AG09319 (cell line): ENCODE measurements at regions not wholly inside any gene's neighbourhood (a gene's known extent, or its start where the extent isn't known, plus 50 kb on each side); places are given as distances from the start of the nearest gene placed in this dataset.
"Not testable (repeated sequence)": the region's sequence is repeated elsewhere in the genome, so short reads cannot be mapped to it uniquely, and the experiment has no call there.

ENCODE experiments used
- DNase-seq: peaks from one replicate; pipeline ENCODE4 v3.0.0-alpha.2; 2010; ENCODE audit warnings: low read depth; ENCODE audit errors: extremely low read depth
- TF ChIP-seq, protein P1 (sequence below): IDR thresholded peaks from 2 replicates; pipeline ENCODE4 v1.5.1; 2011; ENCODE audit warnings: low read depth, mild to moderate bottlenecking, inconsistent platforms, low read length, moderate library complexity

DNA sequence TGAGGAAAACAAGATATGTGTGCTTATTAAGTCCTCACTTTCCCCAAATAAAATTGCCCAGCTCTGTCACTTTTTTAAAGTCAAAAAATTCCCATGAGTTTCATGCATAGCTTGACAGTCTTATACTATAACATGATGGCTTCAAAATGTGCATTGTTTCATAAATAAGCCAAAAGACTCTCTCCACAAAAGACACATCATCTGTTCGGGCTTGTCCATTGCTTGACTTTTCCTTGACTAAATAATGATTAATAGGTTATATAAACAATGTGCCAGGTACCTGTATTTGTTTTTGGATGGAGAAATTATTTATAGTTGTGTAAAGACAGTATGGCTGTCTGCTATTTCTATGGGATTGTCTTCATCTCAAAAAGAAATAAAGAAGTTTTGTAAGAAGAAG lies 329.2 kb upstream of the KLF3 start:
- TF ChIP-seq, protein P1, sequence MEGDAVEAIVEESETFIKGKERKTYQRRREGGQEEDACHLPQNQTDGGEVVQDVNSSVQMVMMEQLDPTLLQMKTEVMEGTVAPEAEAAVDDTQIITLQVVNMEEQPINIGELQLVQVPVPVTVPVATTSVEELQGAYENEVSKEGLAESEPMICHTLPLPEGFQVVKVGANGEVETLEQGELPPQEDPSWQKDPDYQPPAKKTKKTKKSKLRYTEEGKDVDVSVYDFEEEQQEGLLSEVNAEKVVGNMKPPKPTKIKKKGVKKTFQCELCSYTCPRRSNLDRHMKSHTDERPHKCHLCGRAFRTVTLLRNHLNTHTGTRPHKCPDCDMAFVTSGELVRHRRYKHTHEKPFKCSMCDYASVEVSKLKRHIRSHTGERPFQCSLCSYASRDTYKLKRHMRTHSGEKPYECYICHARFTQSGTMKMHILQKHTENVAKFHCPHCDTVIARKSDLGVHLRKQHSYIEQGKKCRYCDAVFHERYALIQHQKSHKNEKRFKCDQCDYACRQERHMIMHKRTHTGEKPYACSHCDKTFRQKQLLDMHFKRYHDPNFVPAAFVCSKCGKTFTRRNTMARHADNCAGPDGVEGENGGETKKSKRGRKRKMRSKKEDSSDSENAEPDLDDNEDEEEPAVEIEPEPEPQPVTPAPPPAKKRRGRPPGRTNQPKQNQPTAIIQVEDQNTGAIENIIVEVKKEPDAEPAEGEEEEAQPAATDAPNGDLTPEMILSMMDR = no peak
- no peak for DNase-seq

DNA sequence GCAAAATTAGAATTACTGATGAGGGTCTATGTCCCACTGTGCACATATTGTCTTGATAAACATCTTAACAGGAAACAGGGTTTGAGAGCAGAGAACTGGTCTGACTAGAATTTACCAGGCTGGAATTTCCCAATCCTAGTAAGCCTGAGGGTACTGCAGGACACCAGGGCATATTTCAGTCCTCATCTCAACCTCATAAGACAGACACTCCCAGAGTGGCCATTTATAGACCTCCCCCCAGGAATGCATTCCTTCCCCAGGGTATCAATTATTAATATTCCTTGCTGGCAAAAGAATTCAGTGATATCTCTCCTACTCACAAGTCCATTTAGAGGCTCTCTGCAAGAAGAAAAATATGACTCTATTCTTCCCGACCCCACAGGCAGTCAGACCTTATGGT lies 325.1 kb upstream of the KLF3 start:
- DNase-seq = not testable (repeated sequence)

DNA sequence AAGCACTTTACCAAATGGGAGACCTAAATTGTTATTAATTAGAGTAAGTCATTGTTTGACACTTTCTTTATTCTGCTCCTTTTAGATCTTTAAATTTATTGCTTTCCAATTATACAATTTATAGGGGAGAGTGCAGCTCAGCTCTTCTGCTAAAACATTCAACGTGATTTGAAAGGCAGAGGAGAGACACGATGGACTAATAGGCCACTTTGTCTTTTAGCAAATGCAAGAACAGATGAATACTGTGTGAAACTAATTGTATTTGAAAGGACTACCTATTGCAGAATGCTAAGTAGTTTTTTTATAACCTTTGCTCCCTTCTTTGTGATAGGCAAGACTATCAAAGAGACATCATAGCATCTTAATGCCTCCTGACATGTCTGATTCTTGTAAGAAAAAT lies 320.4 kb upstream of the KLF3 start:
- no peak for DNase-seq
- TF ChIP-seq, protein P1 = no peak

DNA sequence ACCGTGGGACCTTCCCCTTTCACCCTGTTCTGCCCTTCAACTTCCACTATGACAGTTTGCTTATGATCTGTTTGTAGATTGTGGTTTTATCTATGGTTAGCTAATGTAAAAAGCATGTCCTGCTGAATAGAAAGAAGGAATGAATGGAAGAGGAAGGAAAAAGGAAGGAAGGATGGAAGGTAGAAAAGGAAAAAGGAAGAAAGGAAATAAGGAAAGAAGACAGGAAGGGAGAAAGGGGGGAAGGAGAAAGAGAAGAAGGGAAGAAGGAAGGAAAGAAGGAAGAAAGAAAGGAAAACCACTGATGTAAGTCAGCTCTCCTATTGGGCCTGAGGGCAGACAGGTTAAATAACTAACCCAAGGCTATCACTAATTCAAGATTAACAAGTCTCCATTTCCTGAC lies 319.1 kb upstream of the KLF3 start:
- DNase-seq = no peak
- TF ChIP-seq, protein P1 = no peak

DNA sequence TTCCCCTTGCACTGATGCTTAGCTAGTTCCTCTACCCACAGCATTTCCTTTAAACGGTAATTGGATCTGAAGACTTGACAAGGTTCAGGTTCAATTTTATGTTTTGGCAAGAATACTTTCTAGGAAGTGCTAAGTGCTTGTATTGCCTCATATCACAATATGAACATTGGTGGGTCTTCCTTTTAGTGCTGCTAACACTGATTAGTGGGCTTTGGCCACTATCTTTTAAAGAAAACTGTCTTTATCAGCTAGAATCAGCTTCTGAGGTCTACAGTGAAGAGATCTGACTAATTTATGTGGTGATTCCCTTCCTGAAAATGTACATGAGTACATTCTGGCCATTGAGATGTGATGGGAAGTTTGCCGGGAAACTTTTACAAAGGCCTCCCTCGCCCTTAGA lies 316.7 kb upstream of the KLF3 start:
- DNase-seq = no peak

DNA sequence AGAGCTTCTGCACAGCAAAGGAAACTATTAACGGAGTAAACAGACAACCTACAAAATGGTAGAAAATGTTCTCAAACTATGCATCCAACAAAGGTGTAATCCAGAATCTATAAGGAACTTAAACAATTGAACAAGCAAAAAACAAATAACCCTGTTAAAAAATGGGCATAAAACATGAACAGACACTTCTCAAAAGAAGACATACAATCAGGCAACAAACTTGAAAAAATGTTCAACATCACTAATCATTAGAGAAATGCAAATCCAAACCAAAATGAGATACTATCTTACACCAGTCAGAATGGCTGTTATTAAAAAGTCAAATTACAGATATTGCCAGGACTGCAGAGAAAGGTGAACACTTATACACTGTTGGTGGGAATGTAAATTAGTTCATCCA lies 309.6 kb upstream of the KLF3 start:
- TF ChIP-seq, protein P1 = no peak
- no peak for DNase-seq

More for the DNA sequence above, 316.7 kb upstream of the KLF3 start:
- TF ChIP-seq, protein P1 = no peak

DNA sequence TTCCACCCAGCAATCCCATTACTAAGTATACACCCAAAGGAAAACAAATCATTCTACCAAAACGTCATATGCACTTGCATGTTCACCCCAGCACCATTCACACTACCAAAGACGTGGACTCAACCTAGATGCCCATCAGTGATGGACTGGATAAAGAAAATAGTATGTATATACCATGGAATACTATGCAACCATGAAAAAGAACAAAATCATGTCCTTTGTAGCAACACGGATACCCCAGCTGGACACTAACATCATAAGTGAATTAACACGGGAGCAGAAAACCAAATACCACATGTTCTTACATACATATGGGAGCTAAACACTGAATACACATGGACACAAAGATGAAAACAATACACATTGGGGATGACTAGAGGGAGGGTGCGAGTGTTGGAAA lies 309.1 kb upstream of the KLF3 start:
- TF ChIP-seq, protein P1 = no peak
- no peak for DNase-seq

DNA sequence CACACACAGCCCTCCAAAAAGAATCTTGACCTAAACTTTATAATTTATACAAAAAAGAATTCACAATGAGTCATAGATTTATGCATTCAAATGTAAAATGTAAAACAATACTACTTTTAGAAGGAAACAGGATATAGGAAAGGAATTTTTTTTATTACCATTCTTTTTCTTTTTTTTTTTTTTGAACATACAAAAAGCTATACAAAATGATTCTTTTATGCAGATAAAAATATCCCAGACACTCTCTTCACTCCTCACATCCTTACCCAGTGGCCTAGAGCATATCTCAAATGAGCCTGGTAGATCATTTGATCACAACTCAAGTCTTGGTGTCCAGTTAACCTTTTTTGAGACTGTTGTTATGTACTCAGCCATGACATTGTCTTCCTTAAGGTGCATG lies 307.3 kb upstream of the KLF3 start:
- TF ChIP-seq, protein P1 = no peak
- no peak for DNase-seq
